Germinal center (tissue), 1 donor: ENCODE measurements at regions not wholly inside any gene's neighbourhood (a gene's known extent, or its start where the extent isn't known, plus 50 kb on each side); places are given as distances from the start of the nearest gene placed in this dataset.

Experiments used
- DNase-seq: peaks from one replicate; pipeline ENCODE4 v3.0.0; 2012; ENCODE audit warnings: mixed read lengths, low spot score

DNA sequence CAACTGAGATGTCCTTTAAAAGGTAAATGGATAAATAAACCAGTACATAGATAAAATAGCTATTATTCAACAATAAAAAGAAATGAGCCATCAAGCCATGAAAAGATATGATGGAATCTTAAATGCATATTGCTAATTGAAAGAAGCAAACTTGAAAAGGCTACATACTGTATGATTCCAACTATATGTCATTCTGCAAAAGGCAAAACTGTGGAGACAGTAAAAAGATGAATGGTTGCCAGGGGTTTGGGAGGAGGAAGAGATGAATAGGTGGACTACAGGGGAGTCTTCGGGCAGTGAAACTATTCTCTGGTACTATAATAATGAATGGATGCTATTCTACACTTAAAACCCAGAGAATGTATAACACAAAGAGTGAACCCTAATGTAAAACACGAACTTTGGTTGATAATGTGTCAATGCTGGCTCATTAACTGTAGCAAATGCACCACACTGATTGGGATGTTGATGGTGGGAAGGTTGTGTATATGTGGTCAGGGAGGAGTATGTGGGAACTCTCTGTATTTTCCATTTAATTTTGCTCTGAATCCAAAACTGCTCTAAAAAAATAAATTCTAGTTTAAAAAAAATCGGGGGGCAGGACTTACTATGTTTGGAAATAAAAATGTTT lies 73.7 kb upstream of the MYCN start:
- no peak for DNase-seq

DNA sequence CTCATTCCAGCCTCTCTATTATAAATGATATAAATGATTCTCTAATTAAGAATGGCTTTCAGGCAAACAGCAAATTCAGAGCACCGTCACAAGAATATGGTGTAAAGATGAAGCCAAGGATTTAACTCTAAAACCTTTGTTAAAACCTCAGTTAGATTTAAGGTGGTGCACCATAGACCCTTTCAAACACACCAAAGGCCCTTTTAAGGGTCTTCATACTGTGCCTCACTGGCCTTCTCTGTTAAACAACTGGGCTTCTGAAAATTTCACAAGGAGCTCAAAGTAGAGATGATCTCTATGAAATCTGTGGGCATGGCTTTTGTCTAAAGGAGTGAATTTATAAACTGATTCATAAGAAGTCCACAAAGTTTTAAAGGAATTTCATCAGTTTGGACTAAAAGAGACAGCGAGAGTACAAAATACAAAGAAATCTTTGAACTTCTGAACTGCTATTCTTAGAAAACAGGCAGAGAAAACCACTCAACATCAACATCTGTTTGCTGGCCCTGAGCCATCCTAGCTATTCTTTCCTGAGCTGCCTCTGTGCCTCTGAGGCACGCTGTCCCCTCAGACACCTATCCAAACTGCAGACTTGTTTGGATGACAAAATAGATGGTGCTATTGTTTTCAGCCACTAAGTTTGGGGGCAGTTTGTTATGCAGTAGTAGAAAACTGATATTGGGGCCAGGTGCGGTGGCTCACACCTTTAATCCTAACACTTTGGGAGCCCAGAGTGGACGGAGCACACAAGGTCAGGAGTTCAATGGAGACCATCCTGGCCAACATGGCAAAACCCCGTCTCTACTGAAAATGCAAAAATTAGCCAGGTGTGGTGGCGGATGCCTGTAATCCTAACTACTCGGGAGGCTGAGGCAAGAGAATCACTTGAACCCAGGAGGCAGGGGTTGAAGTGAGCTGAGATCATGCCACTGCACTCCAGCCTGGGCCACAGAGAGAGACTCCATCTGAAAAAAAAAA lies 72.9 kb upstream of the MYCN start:
- no peak for DNase-seq

DNA sequence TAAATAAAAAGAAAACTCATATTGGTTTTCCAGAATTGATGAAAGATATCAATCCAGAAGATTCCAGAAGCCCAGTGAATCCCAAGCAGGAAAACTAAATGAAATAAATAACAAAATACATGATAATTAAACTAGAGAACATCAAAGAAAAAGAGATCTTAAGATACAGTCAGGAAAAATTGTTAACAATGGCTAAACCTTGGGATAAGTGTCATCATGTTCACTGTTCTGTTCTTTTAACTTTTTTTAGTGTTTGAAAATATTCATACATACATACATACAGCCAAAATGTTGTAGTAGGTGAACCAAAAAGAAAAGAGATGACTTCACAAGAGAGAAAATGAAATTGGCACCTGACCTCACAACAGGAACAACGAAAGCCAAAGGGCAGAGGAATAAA lies 72.2 kb upstream of the MYCN start:
- DNase-seq, result no peak

DNA sequence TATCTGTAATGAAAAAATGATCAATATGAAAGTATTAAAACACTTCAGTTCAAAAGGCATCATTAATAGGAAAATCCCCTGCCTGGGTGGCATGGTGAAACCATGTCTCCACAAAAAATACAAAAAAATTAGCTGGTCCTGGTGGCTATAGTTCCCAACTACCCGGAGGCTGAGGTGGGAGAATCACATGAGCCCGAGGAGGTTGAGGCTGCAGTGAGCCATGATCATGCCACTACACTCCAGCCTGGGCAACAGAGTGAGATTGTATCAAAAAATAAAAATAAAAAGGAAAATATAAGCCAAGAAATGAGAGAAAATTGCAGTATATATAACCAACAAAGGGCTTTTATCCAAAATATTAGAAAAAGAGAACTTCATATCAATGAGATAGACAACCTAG lies 71.6 kb upstream of the MYCN start:
- DNase-seq, result no peak

DNA sequence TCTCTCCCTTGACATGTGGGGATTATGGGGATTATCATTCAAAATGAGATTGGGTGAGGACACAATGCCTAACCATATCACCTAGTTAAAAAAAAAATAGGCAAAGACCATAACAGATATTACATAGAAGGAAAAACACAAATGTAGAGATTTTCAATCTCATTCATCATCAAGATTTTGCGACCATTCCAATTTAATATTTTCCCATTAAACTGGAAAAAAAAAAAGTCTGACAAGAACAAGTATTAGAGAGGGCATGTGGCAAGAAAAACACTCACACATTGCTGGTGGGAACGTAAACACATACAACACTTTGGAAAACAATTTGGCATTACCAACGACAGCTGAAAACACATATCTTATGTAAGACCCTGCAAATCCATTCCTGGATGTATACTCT lies 71.0 kb upstream of the MYCN start:
- no peak for DNase-seq

- DNase-seq, result no peak
Measured at GRCh38 chr2:15869871-15870270, 70.5 kb upstream of the MYCN start.

- no peak for DNase-seq
Measured at GRCh38 chr2:15870565-15870964, 69.8 kb upstream of the MYCN start.

GRCh38 chr2:15871239-15871783 lies 69.0 kb upstream of the MYCN start:
- DNase-seq, result no peak

DNA sequence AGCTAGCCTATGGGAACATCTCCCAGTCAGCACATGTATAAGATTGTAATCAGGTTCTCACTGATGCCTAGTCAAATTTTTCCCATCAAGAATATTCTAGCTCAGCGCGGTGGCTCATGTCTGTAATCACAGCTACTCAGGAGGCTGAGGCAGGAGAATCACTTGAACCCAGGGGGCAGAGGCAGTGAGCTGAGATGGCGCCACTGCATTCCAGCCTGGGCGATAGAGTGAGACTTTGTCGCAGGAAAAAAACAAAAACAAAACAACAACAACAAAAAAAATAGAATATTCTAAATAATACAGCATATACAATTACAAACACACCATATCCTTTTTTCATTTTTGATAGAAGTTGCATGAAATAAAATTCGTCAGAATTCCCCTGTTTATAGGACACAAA lies 67.5 kb upstream of the MYCN start:
- DNase-seq, result no peak

DNA sequence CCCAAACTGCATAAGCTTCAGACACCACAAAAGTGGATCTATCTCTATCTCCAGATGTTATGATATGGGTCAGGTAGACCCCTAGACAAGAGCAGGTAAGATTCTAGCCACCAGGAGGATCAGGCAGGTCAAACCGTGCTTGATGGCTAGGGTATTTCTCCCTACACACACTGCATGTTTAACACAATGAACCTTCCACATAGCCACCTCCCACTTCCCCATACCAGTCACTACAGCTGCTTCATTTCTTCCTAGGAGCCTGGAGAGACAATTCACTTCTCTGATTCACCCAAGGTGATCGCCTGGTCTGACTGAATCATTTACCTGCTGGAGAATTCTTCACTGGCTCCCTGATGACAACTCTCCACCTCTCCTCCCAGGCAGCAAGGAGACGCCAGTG lies 66.0 kb upstream of the MYCN start:
- DNase-seq, result no peak

DNA sequence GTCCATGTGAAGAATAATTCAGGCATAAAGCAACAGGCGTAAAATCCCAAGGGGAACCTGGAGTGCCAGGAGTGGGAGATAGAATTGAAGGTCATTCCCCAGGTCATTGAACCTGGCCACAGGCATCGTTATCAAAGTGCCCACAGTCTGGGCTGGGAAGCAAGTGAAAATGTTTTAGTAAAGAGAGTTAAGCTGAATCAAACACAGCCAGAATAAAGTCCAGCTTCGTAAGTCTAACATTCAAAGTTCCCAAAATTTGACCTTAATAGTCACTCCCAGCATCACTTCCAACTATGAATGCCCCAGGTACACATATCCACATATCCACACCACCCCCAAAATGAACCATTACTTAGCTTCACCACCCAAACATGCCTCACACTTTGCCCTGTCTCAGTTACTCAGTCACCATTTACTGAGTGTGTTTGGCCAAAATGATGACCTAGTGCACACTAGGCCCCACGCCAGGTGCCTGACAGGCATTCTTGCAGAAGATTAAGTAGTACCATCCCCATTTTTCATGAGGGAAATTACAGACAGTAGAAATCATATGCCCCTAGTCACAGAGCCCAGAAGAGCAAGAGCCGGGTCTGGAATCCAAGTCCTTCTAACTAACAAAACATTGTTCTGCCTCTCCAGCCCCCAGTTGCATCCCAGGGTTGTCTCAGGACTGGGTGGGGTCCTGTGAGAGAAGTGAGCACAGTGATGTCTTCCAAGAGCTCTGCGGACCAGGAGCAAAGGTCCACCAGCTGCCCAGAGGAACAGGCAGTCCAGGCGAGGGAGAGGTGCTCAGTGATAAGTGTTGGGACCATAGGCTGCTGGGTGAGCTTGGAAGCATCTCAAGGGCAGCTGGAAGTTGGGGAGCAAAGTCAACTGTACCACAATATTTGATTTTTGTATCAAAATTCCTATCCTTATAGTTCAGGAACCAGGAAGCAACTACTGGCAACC lies 65.2 kb upstream of the MYCN start:
- DNase-seq, result no peak

GRCh38 chr2:15875969-15876705 lies 64.2 kb upstream of the MYCN start:
- no peak for DNase-seq

DNA sequence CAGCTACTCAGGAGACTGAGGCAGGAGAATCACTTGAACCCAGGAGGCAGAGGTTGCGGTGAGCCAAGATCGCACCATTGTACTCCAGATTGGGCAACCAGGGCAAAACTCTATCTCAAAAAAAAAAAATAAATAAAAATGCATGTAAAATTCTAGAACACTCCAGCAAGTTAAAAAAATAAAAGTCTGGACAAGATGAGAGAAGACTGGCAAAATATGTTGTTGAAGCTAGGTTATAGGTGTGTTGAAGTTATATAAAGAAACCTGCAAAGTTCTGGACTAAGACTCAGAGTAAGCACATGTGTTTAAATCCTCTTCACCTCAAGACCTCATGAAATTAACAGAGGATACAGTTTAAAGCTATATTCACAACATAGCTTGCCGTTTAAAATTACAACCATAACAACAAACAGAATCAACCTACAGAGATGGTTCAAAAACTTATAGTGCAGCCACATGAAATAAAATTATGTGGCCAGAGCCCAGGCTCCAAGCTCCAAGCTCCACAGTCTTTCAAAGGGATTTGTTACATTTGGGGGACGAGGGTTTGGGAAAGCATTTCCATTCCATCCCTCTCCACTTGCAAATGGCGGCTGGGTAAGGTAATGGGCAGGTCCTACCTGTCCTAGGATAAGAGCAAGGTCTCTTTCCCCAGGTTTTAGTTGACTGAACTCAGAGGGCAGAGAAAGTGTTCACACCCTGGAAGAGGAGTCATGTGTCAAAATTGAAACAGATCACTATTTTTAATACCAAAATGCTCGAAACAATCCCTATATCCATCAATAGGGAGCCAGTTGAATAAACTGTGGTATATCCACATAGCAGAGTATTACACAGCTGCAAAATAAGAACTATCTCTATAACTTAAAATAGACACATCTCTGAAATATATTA lies 59.9 kb upstream of the MYCN start:
- DNase-seq, result no peak

GRCh38 chr2:15881120-15881433 lies 59.3 kb upstream of the MYCN start:
- no peak for DNase-seq

DNA sequence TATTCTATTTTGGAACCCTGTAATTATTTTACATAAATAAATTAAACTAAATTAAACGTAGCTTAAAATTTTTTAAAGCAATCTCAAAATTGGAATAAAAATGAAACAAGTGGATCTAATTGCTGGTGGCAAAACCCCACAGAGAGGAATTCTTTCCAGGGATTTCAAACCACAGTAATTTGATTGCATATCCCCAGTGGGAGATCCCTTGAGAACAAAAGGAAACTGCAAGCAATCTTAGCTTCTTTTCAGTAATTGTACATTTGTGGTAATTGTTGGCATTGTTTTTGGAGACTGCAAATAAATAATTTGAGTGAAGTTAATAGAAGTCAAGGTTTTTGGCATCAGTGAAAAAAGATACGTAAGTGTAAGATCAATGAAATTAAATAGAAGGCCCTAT lies 58.7 kb upstream of the MYCN start:
- no peak for DNase-seq

GRCh38 chr2:15882761-15883497 lies 57.4 kb upstream of the MYCN start:
- DNase-seq, result no peak

- DNase-seq, result no peak
Measured at GRCh38 chr2:15883684-15884083, 56.7 kb upstream of the MYCN start.

DNA sequence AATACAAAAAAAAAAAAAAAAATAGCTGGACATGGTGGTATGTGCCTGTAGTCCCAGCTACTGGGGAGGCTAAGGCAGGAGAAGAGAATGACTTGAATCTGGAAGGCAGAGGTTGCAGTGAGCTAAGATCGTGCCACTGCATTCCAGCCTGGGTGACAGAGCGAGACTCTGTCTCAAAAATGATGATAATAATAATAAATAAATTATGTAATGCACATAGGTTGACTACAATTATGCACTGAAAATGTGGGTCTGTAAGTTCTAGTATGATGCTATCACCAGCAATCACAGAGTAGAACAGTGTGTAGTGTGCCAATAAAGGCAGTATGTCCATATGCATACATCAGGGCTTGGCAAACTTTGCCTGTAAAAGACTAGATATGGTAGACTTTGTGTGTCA lies 55.6 kb upstream of the MYCN start:
- no peak for DNase-seq

DNA sequence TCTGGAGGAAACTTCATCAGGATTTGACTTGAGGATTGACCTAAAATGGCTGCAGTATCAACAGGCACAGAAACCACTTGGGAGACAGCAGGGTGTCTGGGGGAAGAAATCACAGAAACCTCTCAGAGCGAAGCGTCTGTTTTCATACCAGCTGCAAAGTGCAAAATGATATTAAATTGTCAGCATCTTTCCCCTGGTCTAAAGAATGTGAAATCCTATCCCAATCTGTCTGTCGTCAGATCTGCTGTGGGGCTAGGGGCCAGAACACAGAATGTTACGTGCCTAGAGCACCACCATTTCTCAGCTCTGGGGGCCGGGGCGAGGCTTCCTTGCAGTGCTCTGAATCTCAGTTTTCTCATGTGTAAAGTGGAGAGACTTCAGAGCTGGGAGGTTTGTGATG lies 54.1 kb upstream of the MYCN start:
- no peak for DNase-seq
